Parathyroid adenoma (tissue), 2 donors: ENCODE measurements at regions not wholly inside any gene's neighbourhood (a gene's known extent, or its start where the extent isn't known, plus 50 kb on each side); places are given as distances from the start of the nearest gene placed in this dataset.

Experiments used
- H2AFZ ChIP-seq: fragments of 300-600 bp; sonication (generic); one replicate; pipeline ENCODE4 v1.7.0; 2017; ENCODE audit warnings: antibody characterized with exemption, mild to moderate bottlenecking
- H3K27ac ChIP-seq: fragments of 300-600 bp; sonication (generic); one replicate; pipeline ENCODE4 v1.7.0; 2017
- H3K27me3 ChIP-seq: fragments of 300-600 bp; sonication (generic); one replicate; pipeline ENCODE4 v1.7.0; 2017; ENCODE audit warnings: low read length; ENCODE audit not compliant: control insufficient read depth, insufficient read depth
- H3K36me3 ChIP-seq: fragments of 300-600 bp; sonication (generic); one replicate; pipeline ENCODE4 v1.7.0; 2017; ENCODE audit warnings: low read length; ENCODE audit not compliant: control insufficient read depth, insufficient read depth
- H3K4me1 ChIP-seq: fragments of 300-600 bp; sonication (generic); one replicate; pipeline ENCODE4 v1.7.0; 2017; ENCODE audit warnings: control low read depth
- H3K4me2 ChIP-seq: fragments of 300-600 bp; sonication (generic); one replicate; pipeline ENCODE4 v1.7.0; 2017; ENCODE audit warnings: low read length
- H3K4me3 ChIP-seq: fragments of 300-600 bp; sonication (generic); one replicate; pipeline ENCODE4 v1.7.0; 2017; ENCODE audit warnings: low read depth, low read length
- H3K79me2 ChIP-seq: fragments of 300-600 bp; sonication (generic); one replicate; pipeline ENCODE4 v1.7.0; 2017; ENCODE audit warnings: control low read depth
- H3K9ac ChIP-seq: fragments of 300-600 bp; sonication (generic); one replicate; pipeline ENCODE4 v1.7.0; 2017; ENCODE audit warnings: mild to moderate bottlenecking
- H3K9me3 ChIP-seq: fragments of 300-600 bp; sonication (generic); one replicate; pipeline ENCODE4 v1.7.0; 2017; ENCODE audit warnings: low read length; ENCODE audit not compliant: control insufficient read depth
- CTCF ChIP-seq: fragments of 300-600 bp; sonication (generic); IDR thresholded peaks from one replicate; pipeline ENCODE4 v1.7.0; 2017; ENCODE audit warnings: antibody characterized with exemption, mild to moderate bottlenecking
- donor health status: primary hyperparathyroidism.

GRCh38 chr3:59262076-59262498 lies 212.3 kb upstream of the CFAP20DC start:
- Histone ChIP-seq H3K79me2 (no peaks in the 10 kb centered on the region), H3K9ac (no peak overlapping the region), H3K27ac (no peak overlapping the region), H3K4me2 (no peak overlapping the region), H3K4me3 (no peak overlapping the region), H2AFZ (no peak overlapping the region), H3K9me3 (no peaks in the 10 kb centered on the region), H3K36me3 (no peaks in the 10 kb centered on the region), H3K27me3 (no peaks in the 10 kb centered on the region), H3K4me1 (no peaks in the 10 kb centered on the region)
- TF ChIP-seq CTCF: no peak

GRCh38 chr3:59261009-59261408 lies 211.2 kb upstream of the CFAP20DC start:
- H3K27ac ChIP-seq: no peak overlapping the region
- no peak overlapping the region for H2AFZ ChIP-seq
- no peak for TF ChIP-seq CTCF
- no peaks in the 10 kb centered on the region for H3K4me1 ChIP-seq
- no peaks in the 10 kb centered on the region for H3K79me2 ChIP-seq
- H3K27me3 ChIP-seq: no peaks in the 10 kb centered on the region
- H3K36me3 ChIP-seq: no peaks in the 10 kb centered on the region
- no peak overlapping the region for H3K9ac ChIP-seq
- H3K4me3 ChIP-seq: no peak overlapping the region
- H3K9me3 ChIP-seq: no peaks in the 10 kb centered on the region
- H3K4me2 ChIP-seq: no peak overlapping the region

GRCh38 chr3:59258550-59259260 lies 208.9 kb upstream of the CFAP20DC start:
- no peak overlapping the region for H3K9ac ChIP-seq
- H3K4me1 ChIP-seq: no peaks in the 10 kb centered on the region
- H2AFZ ChIP-seq: no peak overlapping the region
- H3K79me2 ChIP-seq: no peaks in the 10 kb centered on the region
- no peaks in the 10 kb centered on the region for H3K9me3 ChIP-seq
- no peak overlapping the region for H3K27ac ChIP-seq
- no peaks in the 10 kb centered on the region for H3K27me3 ChIP-seq
- no peak overlapping the region for H3K4me2 ChIP-seq
- no peak for TF ChIP-seq CTCF
- H3K36me3 ChIP-seq: no peaks in the 10 kb centered on the region
- no peak overlapping the region for H3K4me3 ChIP-seq

GRCh38 chr3:59257506-59257905 lies 207.7 kb upstream of the CFAP20DC start:
- Histone ChIP-seq H3K36me3 (no peaks in the 10 kb centered on the region), H3K27ac (no peak overlapping the region), H3K27me3 (no peaks in the 10 kb centered on the region), H3K4me3 (no peak overlapping the region), H3K4me2 (no peak overlapping the region), H3K79me2 (no peaks in the 10 kb centered on the region), H3K4me1 (no peaks in the 10 kb centered on the region), H2AFZ (no peak overlapping the region), H3K9ac (no peak overlapping the region), H3K9me3 (no peaks in the 10 kb centered on the region)
- TF ChIP-seq CTCF: no peak

- no peak overlapping the region for H3K4me3 ChIP-seq
- H3K9ac ChIP-seq: no peak overlapping the region
- no peak overlapping the region for H3K4me2 ChIP-seq
- no peaks in the 10 kb centered on the region for H3K79me2 ChIP-seq
- H3K36me3 ChIP-seq: no peaks in the 10 kb centered on the region
- H3K27me3 ChIP-seq: no peaks in the 10 kb centered on the region
- no peak for TF ChIP-seq CTCF
- H3K27ac ChIP-seq: no peak overlapping the region
- no peak overlapping the region for H2AFZ ChIP-seq
- H3K9me3 ChIP-seq: no peaks in the 10 kb centered on the region
- peaks cover 2% of the 10 kb centered on the region for H3K4me1 ChIP-seq
These were observed 206.4 kb upstream of the CFAP20DC start for GRCh38 chr3:59256230-59256629.
